SU-DHL-6 (cell line): ENCODE measurements at regions not wholly inside any gene's neighbourhood (a gene's known extent, or its start where the extent isn't known, plus 50 kb on each side); places are given as distances from the start of the nearest gene placed in this dataset.

Experiments
- H2AFZ ChIP-seq: fragments of 200-600 bp; sonication (generic); 2 replicates; pipeline ENCODE4 v1.6.1; 2014; ENCODE audit warnings: low read depth, mild to moderate bottlenecking, moderate library complexity, mixed read lengths, antibody characterized with exemption, low read length; ENCODE audit not compliant: severe bottlenecking
- H3F3A ChIP-seq: fragments of 200-600 bp; shearing (Covaris generic); 2 replicates; pipeline ENCODE4 v1.6.0; 2016; ENCODE audit warnings: antibody characterized with exemption, mild to moderate bottlenecking; ENCODE audit not compliant: insufficient read depth
- H3K27ac ChIP-seq: fragments of 200-600 bp; sonication (generic); 2 replicates; pipeline ENCODE4 v1.5.1; 2016; ENCODE audit warnings: low read depth, mild to moderate bottlenecking, low read length, moderate library complexity, mixed read lengths
- H3K27me3 ChIP-seq: fragments of 200-600 bp; sonication (generic), shearing (Covaris generic); 2 replicates; pipeline ENCODE4 v1.6.0; 2014; ENCODE audit warnings: mild to moderate bottlenecking, low read length
- H3K36me3 ChIP-seq: fragments of 200-600 bp; sonication (generic); 2 replicates; pipeline ENCODE4 v1.6.1; 2014; ENCODE audit warnings: mild to moderate bottlenecking, low read length, mixed read lengths
- H3K4me2 ChIP-seq: fragments of 300-600, 200-600 bp; shearing (Covaris generic), sonication (generic); 2 replicates; pipeline ENCODE4 v1.6.0; 2014; ENCODE audit warnings: low read length, low read depth, mild to moderate bottlenecking; ENCODE audit not compliant: poor library complexity, severe bottlenecking
- H3K4me3 ChIP-seq: fragments of 200-600 bp; sonication (generic); 2 replicates; pipeline ENCODE4 v1.5.1; 2014; ENCODE audit warnings: antibody characterized with exemption, low read length, mild to moderate bottlenecking, mixed read lengths; ENCODE audit not compliant: insufficient read depth, poor library complexity, severe bottlenecking
- H3K79me2 ChIP-seq: fragments of 200-600 bp; sonication (generic); 2 replicates; pipeline ENCODE4 v1.6.1; 2014; ENCODE audit warnings: mild to moderate bottlenecking, low read length, moderate library complexity; ENCODE audit not compliant: insufficient read depth
- H3K9ac ChIP-seq: fragments of 200-600 bp; sonication (generic); 2 replicates; pipeline ENCODE4 v1.7.0; 2014; ENCODE audit warnings: mild to moderate bottlenecking, low read length
- H3K9me2 ChIP-seq: fragments of 200-600 bp; sonication (generic); replicated peaks from 2 replicates; pipeline ENCODE4 v1.6.1; 2014; ENCODE audit warnings: low read length; ENCODE audit not compliant: insufficient read depth
- H3K9me3 ChIP-seq: fragments of 200-600 bp; sonication (generic); 2 replicates; pipeline ENCODE4 v1.6.1; 2014; ENCODE audit warnings: low read length, mixed read lengths; ENCODE audit not compliant: insufficient read depth
- H4K20me1 ChIP-seq: fragments of 200-600 bp; sonication (generic); 2 replicates; pipeline ENCODE4 v1.6.1; 2014; ENCODE audit warnings: low read depth, mild to moderate bottlenecking, antibody characterized with exemption, low read length, moderate library complexity, mixed read lengths
- EZH2phosphoT487 ChIP-seq: fragments of 200-600 bp; sonication (generic), shearing (Covaris generic); conservative IDR thresholded peaks from 2 replicates; pipeline ENCODE4 v1.6.1; 2018; ENCODE audit warnings: mild to moderate bottlenecking, antibody characterized with exemption, low read length, moderate library complexity, mixed read lengths
- TF ChIP-seq, protein P1 (sequence below): fragments of 200-600 bp; sonication (generic); IDR thresholded peaks from one replicate; pipeline ENCODE4 v1.5.1; 2017; ENCODE audit warnings: antibody characterized with exemption, mild to moderate bottlenecking, low read length, moderate library complexity; ENCODE audit not compliant: insufficient read depth, poor library complexity, severe bottlenecking

GRCh38 chr3:178386880-178387279 lies 149.4 kb upstream of the KCNMB2 start:
- Histone ChIP-seq H3K27me3 (no peaks in the 10 kb centered on the region), H3K9ac (no peak overlapping the region), H4K20me1 (no peaks in the 10 kb centered on the region), H3F3A (no peaks in the 10 kb centered on the region), H3K27ac (no peak overlapping the region), H3K36me3 (no peaks in the 10 kb centered on the region), H2AFZ (no peak overlapping the region), H3K4me2 (no peak overlapping the region), H3K79me2 (no peaks in the 10 kb centered on the region), H3K4me3 (no peak overlapping the region), H3K9me3 (no peaks in the 10 kb centered on the region), H3K9me2 (no peaks in the 10 kb centered on the region)
- TF ChIP-seq, protein P1, sequence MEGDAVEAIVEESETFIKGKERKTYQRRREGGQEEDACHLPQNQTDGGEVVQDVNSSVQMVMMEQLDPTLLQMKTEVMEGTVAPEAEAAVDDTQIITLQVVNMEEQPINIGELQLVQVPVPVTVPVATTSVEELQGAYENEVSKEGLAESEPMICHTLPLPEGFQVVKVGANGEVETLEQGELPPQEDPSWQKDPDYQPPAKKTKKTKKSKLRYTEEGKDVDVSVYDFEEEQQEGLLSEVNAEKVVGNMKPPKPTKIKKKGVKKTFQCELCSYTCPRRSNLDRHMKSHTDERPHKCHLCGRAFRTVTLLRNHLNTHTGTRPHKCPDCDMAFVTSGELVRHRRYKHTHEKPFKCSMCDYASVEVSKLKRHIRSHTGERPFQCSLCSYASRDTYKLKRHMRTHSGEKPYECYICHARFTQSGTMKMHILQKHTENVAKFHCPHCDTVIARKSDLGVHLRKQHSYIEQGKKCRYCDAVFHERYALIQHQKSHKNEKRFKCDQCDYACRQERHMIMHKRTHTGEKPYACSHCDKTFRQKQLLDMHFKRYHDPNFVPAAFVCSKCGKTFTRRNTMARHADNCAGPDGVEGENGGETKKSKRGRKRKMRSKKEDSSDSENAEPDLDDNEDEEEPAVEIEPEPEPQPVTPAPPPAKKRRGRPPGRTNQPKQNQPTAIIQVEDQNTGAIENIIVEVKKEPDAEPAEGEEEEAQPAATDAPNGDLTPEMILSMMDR: no peak
- TF ChIP-seq EZH2phosphoT487: no peak

DNA sequence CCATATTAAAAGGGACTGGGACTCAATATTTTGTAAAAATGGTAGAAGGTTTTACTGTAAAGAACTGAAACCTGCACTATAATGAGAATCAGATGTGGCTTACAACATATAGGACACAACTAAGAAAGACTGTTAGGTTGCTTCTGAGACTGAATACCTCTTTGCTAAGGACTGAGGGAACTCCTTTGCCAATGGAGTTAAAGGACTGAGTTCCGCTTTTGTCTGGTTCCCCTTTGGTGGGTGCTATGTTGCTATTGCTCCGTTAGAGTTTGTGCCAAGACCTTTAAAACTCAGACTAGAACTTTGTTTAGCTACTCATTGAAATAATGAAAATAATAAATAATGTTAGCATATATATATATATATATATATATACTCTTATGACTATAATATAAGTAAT lies 147.8 kb upstream of the KCNMB2 start:
- Histone ChIP-seq H3K36me3 (no peaks in the 10 kb centered on the region), H3K79me2 (no peaks in the 10 kb centered on the region), H3F3A (no peaks in the 10 kb centered on the region), H3K27me3 (no peaks in the 10 kb centered on the region), H3K27ac (no peak overlapping the region), H3K4me2 (no peak overlapping the region), H3K4me3 (no peak overlapping the region), H2AFZ (no peak overlapping the region), H3K9me2 (no peaks in the 10 kb centered on the region), H4K20me1 (no peaks in the 10 kb centered on the region), H3K9me3 (no peaks in the 10 kb centered on the region), H3K9ac (no peak overlapping the region)
- TF ChIP-seq, protein P1: no peak
- no peak for TF ChIP-seq EZH2phosphoT487

DNA sequence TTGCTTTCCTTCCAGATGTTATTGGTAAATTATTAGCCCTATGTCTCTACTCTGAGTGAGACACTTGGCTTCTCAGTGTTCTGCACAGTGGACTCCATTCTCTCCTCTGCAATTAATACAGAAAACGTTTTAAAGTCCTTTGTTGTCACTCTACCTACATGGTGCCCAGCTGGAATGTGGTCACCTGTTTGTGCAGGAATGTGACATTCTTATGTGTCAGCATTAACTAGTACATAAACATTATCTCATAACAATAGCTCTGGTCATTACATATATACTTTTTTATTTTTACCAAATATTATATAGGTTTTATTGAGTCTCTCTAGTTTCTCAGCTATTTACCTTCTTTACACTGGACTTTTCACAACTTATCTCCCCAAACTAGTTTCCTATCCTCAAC lies 147.0 kb upstream of the KCNMB2 start:
- Histone ChIP-seq H3K9me2 (no peaks in the 10 kb centered on the region), H4K20me1 (no peaks in the 10 kb centered on the region), H3K36me3 (no peaks in the 10 kb centered on the region), H3K27ac (no peak overlapping the region), H2AFZ (no peak overlapping the region), H3K79me2 (no peaks in the 10 kb centered on the region), H3K4me3 (no peak overlapping the region), H3K9me3 (no peaks in the 10 kb centered on the region), H3K9ac (no peak overlapping the region), H3K27me3 (no peaks in the 10 kb centered on the region), H3K4me2 (no peak overlapping the region), H3F3A (no peaks in the 10 kb centered on the region)
- TF ChIP-seq EZH2phosphoT487: no peak
- TF ChIP-seq, protein P1: no peak
